ENCODE measurements at regions not wholly inside any gene's neighbourhood (a gene's known extent, or its start where the extent isn't known, plus 50 kb on each side); places are given as distances from the start of the nearest gene placed in this dataset.

DNA sequence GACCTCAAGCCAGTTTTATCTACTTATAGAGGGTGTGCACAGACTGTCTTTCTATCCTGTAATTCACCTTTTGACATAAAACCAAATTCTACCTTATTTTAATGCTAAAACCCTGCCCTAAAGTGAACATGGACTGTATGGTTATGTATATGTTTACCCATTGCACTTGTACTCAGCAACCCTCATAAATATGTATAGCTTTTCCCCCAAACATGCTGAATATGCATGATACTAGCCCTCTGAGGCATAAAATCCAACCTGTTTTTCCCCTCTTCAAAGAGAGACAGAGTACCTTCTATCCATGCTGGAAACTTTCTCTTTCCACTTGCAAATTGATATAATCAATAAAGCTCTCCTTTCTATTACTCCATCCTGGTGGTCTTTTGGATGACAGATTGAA, 267.9 kb upstream of the BMP2 start:
- RAD21 ChIA-PET (ENCODE audit: low non-redundant PET in 1 of 2, low total read pairs in 2 of 2, uncharacterized antibody in 2 of 2, unreplicated experiment in 2 of 2) = no interaction called here
- ATAC-seq (no peak), DNase-seq (ENCODE audit: low read depth, low spot score) (no peak)
- no peaks in the 10 kb centered on the region for H3K4me1 ChIP-seq (ENCODE audit: control insufficient read depth in 1 of 2, insufficient read depth in 2 of 2, low read length in 2 of 2)
- H3K9ac ChIP-seq (ENCODE audit: low read length) = no peak overlapping the region
- H3K27me3 ChIP-seq (ENCODE audit: insufficient read depth, low read length) = no peaks in the 10 kb centered on the region
- H2AFZ ChIP-seq (ENCODE audit: low read depth, low read length, poor library complexity, severe bottlenecking) = no peak overlapping the region
- no peak overlapping the region for H3K27ac ChIP-seq (ENCODE audit: low read depth, low read length)
- no peaks in the 10 kb centered on the region for H3K9me2 ChIP-seq (ENCODE audit: insufficient read depth)
- POLR2A ChIA-PET = no interaction called here
- CTCF ChIA-PET = no interaction called here
- no peak overlapping the region for H3K4me2 ChIP-seq (ENCODE audit: low read length)
- no TSS peak for BruUV-seq (replicated peaks)
- H3K79me2 ChIP-seq (ENCODE audit: insufficient read depth, low read length) = no peaks in the 10 kb centered on the region
- H4K20me1 ChIP-seq (ENCODE audit: insufficient read depth) = no peaks in the 10 kb centered on the region
- TF ChIP-seq CEBPB (IDR thresholded peaks at IDR 0.05; ENCODE audit: low read depth) (no peak), ELF1 (IDR thresholded peaks at IDR 0.05; ENCODE audit: borderline replicate concordance, low read depth) (no peak), ATF3 (IDR thresholded peaks at IDR 0.05) (no peak), ZNF274 (IDR thresholded peaks at IDR 0.05; ENCODE audit: low read depth, low read length) (no peak), TCF7L2 (IDR thresholded peaks at IDR 0.05; ENCODE audit: borderline replicate concordance, extremely low read depth, insufficient read depth, insufficient read length) (no peak), EZH2phosphoT487 (IDR thresholded peaks at IDR 0.05; ENCODE audit: borderline replicate concordance) (no peak), JUND (IDR thresholded peaks at IDR 0.05) (no peak), ZFX (IDR thresholded peaks at IDR 0.05) (no peak), POLR2AphosphoS5 (IDR thresholded peaks at IDR 0.05; ENCODE audit: low read depth, low read length) (no peak), EZH2 (IDR thresholded peaks at IDR 0.05) (no peak), SP1 (IDR thresholded peaks at IDR 0.05; ENCODE audit: low read depth) (no peak), SRF (IDR thresholded peaks at IDR 0.05; ENCODE audit: low read depth) (no peak), SIN3A (IDR thresholded peaks at IDR 0.05; ENCODE audit: low read depth) (no peak), POLR2A (IDR thresholded peaks at IDR 0.05; ENCODE audit: borderline replicate concordance, extremely low read depth, insufficient read depth, insufficient read length) (no peak), FOSL1 (IDR thresholded peaks at IDR 0.05; ENCODE audit: low read depth) (no peak), EGR1 (IDR thresholded peaks at IDR 0.05; ENCODE audit: low read depth) (no peak), RAD21 (IDR thresholded peaks at IDR 0.05; ENCODE audit: low read depth) (no peak), CBX3 (IDR thresholded peaks at IDR 0.05; ENCODE audit: low read depth) (no peak)
- TF ChIP-seq, protein P1, sequence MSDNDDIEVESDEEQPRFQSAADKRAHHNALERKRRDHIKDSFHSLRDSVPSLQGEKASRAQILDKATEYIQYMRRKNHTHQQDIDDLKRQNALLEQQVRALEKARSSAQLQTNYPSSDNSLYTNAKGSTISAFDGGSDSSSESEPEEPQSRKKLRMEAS (IDR thresholded peaks at IDR 0.05) = no peak
- TF ChIP-seq, protein P2, sequence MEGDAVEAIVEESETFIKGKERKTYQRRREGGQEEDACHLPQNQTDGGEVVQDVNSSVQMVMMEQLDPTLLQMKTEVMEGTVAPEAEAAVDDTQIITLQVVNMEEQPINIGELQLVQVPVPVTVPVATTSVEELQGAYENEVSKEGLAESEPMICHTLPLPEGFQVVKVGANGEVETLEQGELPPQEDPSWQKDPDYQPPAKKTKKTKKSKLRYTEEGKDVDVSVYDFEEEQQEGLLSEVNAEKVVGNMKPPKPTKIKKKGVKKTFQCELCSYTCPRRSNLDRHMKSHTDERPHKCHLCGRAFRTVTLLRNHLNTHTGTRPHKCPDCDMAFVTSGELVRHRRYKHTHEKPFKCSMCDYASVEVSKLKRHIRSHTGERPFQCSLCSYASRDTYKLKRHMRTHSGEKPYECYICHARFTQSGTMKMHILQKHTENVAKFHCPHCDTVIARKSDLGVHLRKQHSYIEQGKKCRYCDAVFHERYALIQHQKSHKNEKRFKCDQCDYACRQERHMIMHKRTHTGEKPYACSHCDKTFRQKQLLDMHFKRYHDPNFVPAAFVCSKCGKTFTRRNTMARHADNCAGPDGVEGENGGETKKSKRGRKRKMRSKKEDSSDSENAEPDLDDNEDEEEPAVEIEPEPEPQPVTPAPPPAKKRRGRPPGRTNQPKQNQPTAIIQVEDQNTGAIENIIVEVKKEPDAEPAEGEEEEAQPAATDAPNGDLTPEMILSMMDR (IDR thresholded peaks at IDR 0.05 in 2 of 3, conservative IDR thresholded peaks at IDR 0.05 in 1 of 3; ENCODE audit: borderline replicate concordance in 1 of 3, insufficient read depth in 1 of 3, low read depth in 2 of 3, low read length in 2 of 3) = no peak
- H3K9me3 ChIP-seq (ENCODE audit: control insufficient read depth in 1 of 2, insufficient read depth in 1 of 2, low read depth in 1 of 2, low read length in 2 of 2) = peaks cover 0 to 6% of the 10 kb centered on the region in 2 experiments; a peak in 2 of 4 replicates
- no peaks in the 10 kb centered on the region for H3K36me3 ChIP-seq (ENCODE audit: control insufficient read depth in 1 of 2, insufficient read depth in 2 of 2, low read length in 2 of 2)
- intact Hi-C loops (cut with micrococcal nuclease) = no loop called here
- H3K4me3 ChIP-seq (replicated peaks in 1 of 2; ENCODE audit: low read depth in 1 of 2, low read length in 2 of 2) = no peak overlapping the region

Measured in HCT116 (cell line).